HAP-1 (cell line): ENCODE measurements at regions not wholly inside any gene's neighbourhood (a gene's known extent, or its start where the extent isn't known, plus 50 kb on each side); places are given as distances from the start of the nearest gene placed in this dataset.

Experiments
- DNase-seq, 2 experiments: peaks; one replicate each; pipeline ENCODE4 v3.0.0-alpha.2; 2016 to 2020; ENCODE audit warnings: low spot score in 2 of 2
- H3K27me3 ChIP-seq: fragments of 250-450 bp; sonication (Bioruptor Pico); 2 replicates; pipeline ENCODE4 v1.5.1; 2020; ENCODE audit warnings: low read depth, mild to moderate bottlenecking, moderate library complexity
- H3K36me3 ChIP-seq: fragments of 250-450 bp; sonication (Bioruptor Pico); replicated peaks from 2 replicates; pipeline ENCODE4 v1.5.1; 2020; ENCODE audit warnings: mild to moderate bottlenecking
- H3K4me1 ChIP-seq: fragments of 250-450 bp; sonication (Bioruptor Pico); 2 replicates; pipeline ENCODE4 v1.5.1; 2020; ENCODE audit warnings: mild to moderate bottlenecking
- H3K4me3 ChIP-seq: fragments of 250-450 bp; sonication (Bioruptor Pico); 2 replicates; pipeline ENCODE4 v1.5.1; 2020; ENCODE audit warnings: mild to moderate bottlenecking, moderate library complexity
- H3K9me3 ChIP-seq: fragments of 250-450 bp; sonication (Bioruptor Pico); 2 replicates; pipeline ENCODE4 v1.5.1; 2020; ENCODE audit warnings: mild to moderate bottlenecking, moderate library complexity
- in situ Hi-C: fragments of 300-500 bp; cut with MboI; formaldehyde crosslinking; loops from 3 replicates; pipeline ENCODE4 v1.14.3; 2020; ENCODE audit warnings: low sequenced_read_pairs, inconsistent platforms, mixed read lengths

- in situ Hi-C loops: no loop called here
- Histone ChIP-seq H3K4me3 (no peak overlapping the region), H3K4me1 (no peaks in the 10 kb centered on the region), H3K9me3 (no peaks in the 10 kb centered on the region), H3K27me3 (no peaks in the 10 kb centered on the region), H3K36me3 (no peaks in the 10 kb centered on the region)
- no peak for DNase-seq
These were observed 1205.9 kb upstream of the GYPC start for GRCh38 chr2:125450092-125450491.

- no peak overlapping the region for H3K4me3 ChIP-seq
- in situ Hi-C loops: no loop called here
- H3K27me3 ChIP-seq: no peaks in the 10 kb centered on the region
- H3K4me1 ChIP-seq: no peaks in the 10 kb centered on the region
- no peaks in the 10 kb centered on the region for H3K9me3 ChIP-seq
- no peak for DNase-seq
- H3K36me3 ChIP-seq: no peaks in the 10 kb centered on the region
These were observed 1200.8 kb upstream of the GYPC start for GRCh38 chr2:125455110-125455509.

GRCh38 chr2:125456693-125457363, 1199.1 kb upstream of the GYPC start:
- in situ Hi-C loops: no loop called here

GRCh38 chr2:125471963-125472362, 1184.0 kb upstream of the GYPC start:
- no peaks in the 10 kb centered on the region for H3K27me3 ChIP-seq
- in situ Hi-C loops: no loop called here
- no peak overlapping the region for H3K4me3 ChIP-seq
- H3K36me3 ChIP-seq: no peaks in the 10 kb centered on the region
- DNase-seq: no peak
- H3K9me3 ChIP-seq: no peaks in the 10 kb centered on the region; the same call in none of the 2 replicates
- no peaks in the 10 kb centered on the region for H3K4me1 ChIP-seq

More at GRCh38 chr2:125456693-125457363, 1199.1 kb upstream of the GYPC start:
- no peak overlapping the region for H3K4me3 ChIP-seq
- H3K27me3 ChIP-seq: no peaks in the 10 kb centered on the region
- DNase-seq: no peak
- no peaks in the 10 kb centered on the region for H3K36me3 ChIP-seq
- no peaks in the 10 kb centered on the region for H3K4me1 ChIP-seq
- H3K9me3 ChIP-seq: no peaks in the 10 kb centered on the region

- H3K36me3 ChIP-seq: no peaks in the 10 kb centered on the region
- in situ Hi-C loops: no loop called here
- H3K4me1 ChIP-seq: no peaks in the 10 kb centered on the region
- H3K9me3 ChIP-seq: no peaks in the 10 kb centered on the region; the same call in 1 of the 2 replicates
- DNase-seq: no peak
- H3K4me3 ChIP-seq: no peak overlapping the region
- H3K27me3 ChIP-seq: no peaks in the 10 kb centered on the region
These were observed 1176.8 kb upstream of the GYPC start for GRCh38 chr2:125479143-125479636.

- DNase-seq: no peak
These were observed 1165.7 kb upstream of the GYPC start for GRCh38 chr2:125490308-125490707.

GRCh38 chr2:125491663-125492062, 1164.3 kb upstream of the GYPC start:
- no peaks in the 10 kb centered on the region for H3K9me3 ChIP-seq
- no peaks in the 10 kb centered on the region for H3K27me3 ChIP-seq
- no peak for DNase-seq
- no peak overlapping the region for H3K4me3 ChIP-seq
- no peaks in the 10 kb centered on the region for H3K36me3 ChIP-seq
- H3K4me1 ChIP-seq: no peaks in the 10 kb centered on the region
- in situ Hi-C loops: no loop called here

More at GRCh38 chr2:125490308-125490707, 1165.7 kb upstream of the GYPC start:
- Histone ChIP-seq H3K4me1 (no peaks in the 10 kb centered on the region), H3K9me3 (no peaks in the 10 kb centered on the region), H3K4me3 (no peak overlapping the region), H3K36me3 (no peaks in the 10 kb centered on the region), H3K27me3 (no peaks in the 10 kb centered on the region)
- in situ Hi-C loops: no loop called here

GRCh38 chr2:125512313-125512712, 1143.6 kb upstream of the GYPC start:
- in situ Hi-C loops: no loop called here
- Histone ChIP-seq H3K27me3 (no peaks in the 10 kb centered on the region), H3K9me3 (no peaks in the 10 kb centered on the region), H3K36me3 (no peaks in the 10 kb centered on the region), H3K4me1 (no peaks in the 10 kb centered on the region), H3K4me3 (no peak overlapping the region)
- DNase-seq: no peak

GRCh38 chr2:125516496-125517109, 1139.4 kb upstream of the GYPC start:
- no peaks in the 10 kb centered on the region for H3K4me1 ChIP-seq
- no peaks in the 10 kb centered on the region for H3K27me3 ChIP-seq
- H3K4me3 ChIP-seq: no peak overlapping the region
- H3K9me3 ChIP-seq: no peaks in the 10 kb centered on the region; the same call in 1 of the 2 replicates
- DNase-seq: peak in 1 of 2 experiments; percentile 7
- in situ Hi-C loops: no loop called here
- no peaks in the 10 kb centered on the region for H3K36me3 ChIP-seq

GRCh38 chr2:125526093-125526492, 1129.9 kb upstream of the GYPC start:
- Histone ChIP-seq H3K36me3 (no peaks in the 10 kb centered on the region), H3K9me3 (no peaks in the 10 kb centered on the region; the same call in 1 of the 2 replicates), H3K4me1 (no peaks in the 10 kb centered on the region), H3K4me3 (no peak overlapping the region), H3K27me3 (no peaks in the 10 kb centered on the region)
- DNase-seq: no peak
- in situ Hi-C loops: no loop called here

GRCh38 chr2:125535089-125535488, 1120.9 kb upstream of the GYPC start:
- Histone ChIP-seq H3K9me3 (no peaks in the 10 kb centered on the region), H3K36me3 (no peaks in the 10 kb centered on the region), H3K4me3 (no peak overlapping the region), H3K27me3 (no peaks in the 10 kb centered on the region), H3K4me1 (no peaks in the 10 kb centered on the region)
- DNase-seq: no peak
- in situ Hi-C loops: no loop called here

GRCh38 chr2:125543968-125544514, 1111.9 kb upstream of the GYPC start:
- H3K27me3 ChIP-seq: no peaks in the 10 kb centered on the region
- no peak overlapping the region for H3K4me3 ChIP-seq
- no peaks in the 10 kb centered on the region for H3K36me3 ChIP-seq
- H3K9me3 ChIP-seq: no peaks in the 10 kb centered on the region
- no peak for DNase-seq
- in situ Hi-C loops: no loop called here
- no peaks in the 10 kb centered on the region for H3K4me1 ChIP-seq

- in situ Hi-C loops: no loop called here
- Histone ChIP-seq H3K4me3 (no peak overlapping the region), H3K27me3 (no peaks in the 10 kb centered on the region)
These were observed 1102.2 kb upstream of the GYPC start for GRCh38 chr2:125553768-125554167.

GRCh38 chr2:125554956-125555355, 1101.0 kb upstream of the GYPC start:
- DNase-seq: no peak
- in situ Hi-C loops: no loop called here
- no peaks in the 10 kb centered on the region for H3K27me3 ChIP-seq
- H3K36me3 ChIP-seq: no peaks in the 10 kb centered on the region
- H3K4me3 ChIP-seq: no peak overlapping the region
- no peaks in the 10 kb centered on the region for H3K9me3 ChIP-seq
- H3K4me1 ChIP-seq: no peaks in the 10 kb centered on the region

More at GRCh38 chr2:125553768-125554167, 1102.2 kb upstream of the GYPC start:
- H3K36me3 ChIP-seq: no peaks in the 10 kb centered on the region
- no peaks in the 10 kb centered on the region for H3K4me1 ChIP-seq
- DNase-seq: no peak
- no peaks in the 10 kb centered on the region for H3K9me3 ChIP-seq
